Type B pancreatic cell (in vitro differentiated cells): ENCODE measurements at regions not wholly inside any gene's neighbourhood (a gene's known extent, or its start where the extent isn't known, plus 50 kb on each side); places are given as distances from the start of the nearest gene placed in this dataset.

ENCODE experiments used
- DNase-seq: peaks from one replicate; pipeline ENCODE4 v3.0.0; 2021; ENCODE audit warnings: mixed read lengths; ENCODE audit not compliant: unreplicated experiment; ENCODE audit errors: extremely low spot score
- H3K27ac Mint-ChIP-seq: 2 replicates; pipeline ENCODE4 v1.8.0; 2021; ENCODE audit warnings: mild to moderate bottlenecking, mixed read lengths
- H3K27me3 Mint-ChIP-seq: 2 replicates; pipeline ENCODE4 v1.8.0; 2021; ENCODE audit warnings: mixed read lengths
- H3K36me3 Mint-ChIP-seq: 2 replicates; pipeline ENCODE4 v1.8.0; 2021; ENCODE audit warnings: mixed read lengths
- H3K4me1 Mint-ChIP-seq: one replicate; pipeline ENCODE4 v1.8.0; 2021; ENCODE audit warnings: mixed read lengths; ENCODE audit not compliant: unreplicated experiment
- H3K4me3 Mint-ChIP-seq: 2 replicates; pipeline ENCODE4 v1.8.0; 2021; ENCODE audit warnings: mild to moderate bottlenecking, mixed read lengths
- H3K9me3 Mint-ChIP-seq: 2 replicates; pipeline ENCODE4 v1.8.0; 2021; ENCODE audit warnings: mixed read lengths
- CTCF ChIP-seq: fragments of 200-600 bp; sonication (generic); conservative IDR thresholded peaks from 2 replicates; pipeline ENCODE4 v1.5.0; 2021; ENCODE audit warnings: antibody characterized with exemption, mild to moderate bottlenecking

- no peaks in the 10 kb centered on the region for H3K4me1 Mint-ChIP-seq
- H3K4me3 Mint-ChIP-seq: no peak overlapping the region
- no peak for TF ChIP-seq CTCF
- H3K27ac Mint-ChIP-seq: no peak overlapping the region
- H3K36me3 Mint-ChIP-seq: peaks cover 3% of the 10 kb centered on the region
- H3K27me3 Mint-ChIP-seq: peaks cover 15% of the 10 kb centered on the region
- DNase-seq: no peak
- H3K9me3 Mint-ChIP-seq: peaks cover 9% of the 10 kb centered on the region
These were observed 321.5 kb downstream of the NPHP4 start for GRCh38 chr1:5670590-5671350.

- H3K36me3 Mint-ChIP-seq: peaks cover 3% of the 10 kb centered on the region
- no peaks in the 10 kb centered on the region for H3K4me1 Mint-ChIP-seq
- no peak for DNase-seq
- H3K4me3 Mint-ChIP-seq: no peak overlapping the region
- no peak overlapping the region for H3K27ac Mint-ChIP-seq
- no peak for TF ChIP-seq CTCF
- H3K9me3 Mint-ChIP-seq: peaks cover 4% of the 10 kb centered on the region
- peaks cover 23% of the 10 kb centered on the region for H3K27me3 Mint-ChIP-seq
These were observed 324.5 kb downstream of the NPHP4 start for GRCh38 chr1:5667513-5668325.

DNA sequence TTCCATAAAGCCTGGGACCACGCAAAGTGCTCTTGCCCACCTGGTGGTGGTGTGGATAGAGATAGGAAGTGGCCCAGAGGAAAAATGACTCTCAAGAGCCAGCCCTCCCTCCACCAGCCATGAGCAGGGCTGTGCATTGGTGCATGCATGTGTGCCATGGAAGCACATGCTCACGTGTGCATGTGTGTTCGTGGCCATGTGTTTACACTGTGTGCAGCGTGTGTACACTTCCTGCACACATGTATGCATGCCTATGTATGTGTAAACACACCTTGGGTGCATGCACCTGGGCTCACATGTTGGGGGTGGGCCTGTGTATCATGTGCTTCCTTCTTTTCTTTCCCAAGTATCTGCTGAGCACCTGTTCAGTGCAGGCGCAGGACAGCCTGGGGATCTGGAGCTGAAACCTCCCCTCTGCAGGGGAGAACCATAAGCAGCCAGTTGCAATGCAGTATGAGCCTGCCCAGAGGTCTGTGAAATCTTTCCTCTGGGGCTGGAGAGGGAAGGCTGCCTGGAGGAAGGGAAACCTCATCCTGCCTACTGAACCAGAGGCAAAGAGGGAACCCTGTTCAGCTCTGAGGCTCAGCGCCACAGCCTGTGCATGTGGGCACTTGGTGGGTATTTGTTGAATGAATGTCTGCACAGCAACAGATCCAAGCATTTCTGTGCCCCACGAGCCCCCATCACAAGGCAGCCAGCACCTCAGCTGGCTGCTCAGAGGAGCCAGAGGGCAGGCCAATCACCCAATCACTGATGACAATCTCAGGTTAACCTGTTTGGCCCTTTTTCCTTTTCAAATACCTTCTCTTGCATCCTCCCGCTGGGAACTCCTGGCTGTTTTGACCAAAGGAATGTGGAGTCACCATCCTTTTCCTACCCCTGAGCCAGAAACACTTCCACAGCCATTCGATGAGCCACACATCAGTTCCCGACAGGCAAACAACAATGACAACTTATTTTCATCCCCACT is 327.0 kb downstream of the NPHP4 start:
- H3K4me3 Mint-ChIP-seq: no peak overlapping the region
- H3K4me1 Mint-ChIP-seq: peaks cover 2% of the 10 kb centered on the region
- H3K36me3 Mint-ChIP-seq: peaks cover 3% of the 10 kb centered on the region
- no peak for TF ChIP-seq CTCF
- H3K27ac Mint-ChIP-seq: no peak overlapping the region
- H3K27me3 Mint-ChIP-seq: peaks cover 19% of the 10 kb centered on the region
- DNase-seq: no peak
- peaks cover 4% of the 10 kb centered on the region for H3K9me3 Mint-ChIP-seq

GRCh38 chr1:5664081-5664768 is 328.0 kb downstream of the NPHP4 start:
- Mint-ChIP-seq H3K9me3 (peaks cover 4% of the 10 kb centered on the region), H3K4me3 (no peak overlapping the region), H3K27ac (no peak overlapping the region), H3K27me3 (peaks cover 19% of the 10 kb centered on the region), H3K4me1 (peaks cover 4% of the 10 kb centered on the region), H3K36me3 (peaks cover 3% of the 10 kb centered on the region)
- DNase-seq: no peak
- TF ChIP-seq CTCF: no peak

GRCh38 chr1:5662744-5663126 is 329.5 kb downstream of the NPHP4 start:
- H3K4me1 Mint-ChIP-seq: peaks cover 4% of the 10 kb centered on the region
- H3K27me3 Mint-ChIP-seq: peaks cover 15% of the 10 kb centered on the region
- no peak for DNase-seq
- no peak for TF ChIP-seq CTCF
- no peaks in the 10 kb centered on the region for H3K9me3 Mint-ChIP-seq
- H3K4me3 Mint-ChIP-seq: no peak overlapping the region
- no peaks in the 10 kb centered on the region for H3K36me3 Mint-ChIP-seq
- no peak overlapping the region for H3K27ac Mint-ChIP-seq
